K562 (cell line): ENCODE measurements at regions not wholly inside any gene's neighbourhood (a gene's known extent, or its start where the extent isn't known, plus 50 kb on each side); places are given as distances from the start of the nearest gene placed in this dataset.
A peak's percentile ranks its signal among the peaks of the same experiment; 100 is the strongest.

ENCODE experiments used
- ATAC-seq: fragments of 200-7000 bp; cut with Tn5 transposase; 3 replicates; pipeline ENCODE4 v1.9.1; 2020; ENCODE audit warnings: moderate library complexity
- BruUV-seq: library from RNA; stranded (reverse); fragments of 400-500 nt; replicated peaks from 2 replicates; lab custom pipeline; 2021; lab: Mats Ljungman, UMichigan
- CTCF ChIA-PET: fragments of 300-600 bp; formaldehyde crosslinking; extraction: SDS; loops from one replicate; lab custom pipeline; 2021; ENCODE audit warnings: low intra/inter-chr PET ratio; lab: Yijun Ruan, JAX
- POLR2A ChIA-PET: fragments of 300-600, 350-650 bp; sonication (Branson Sonifier 250); formaldehyde crosslinking; extraction: SDS; loops from one replicate; lab custom pipeline; 2021; ENCODE audit warnings: antibody characterized with exemption, inconsistent platforms; lab: Yijun Ruan, JAX
- DNase-seq, 4 experiments: peaks; one replicate each; pipeline versions ENCODE4 v3.0.0 to v3.0.0-alpha.2; 2011 to 2018; ENCODE audit warnings: low spot score in 3 of 4, mixed read lengths in 3 of 4; ENCODE audit errors: extremely low read depth in 1 of 4
- FAIRE-seq: peaks from 2 replicates; lab custom pipeline; 2011; peaks lifted over from hg19 to GRCh38; lab: Jason Lieb, UNC
- H2AFZ ChIP-seq: 2 replicates; pipeline ENCODE4 v1.6.0; 2011; ENCODE audit warnings: low read depth, low read length, control low read depth, inconsistent platforms
- H3K27ac ChIP-seq: fragments of 200-600 bp; 3 replicates; pipeline ENCODE4 v1.8.0; 2011; ENCODE audit warnings: low read depth, mild to moderate bottlenecking, control low read depth, inconsistent platforms, low read length, moderate library complexity, mixed read lengths; ENCODE audit errors: extremely low read depth
- H3K27me3 ChIP-seq, 2 experiments: fragments of 300-600 bp in 1 of 2; 2 replicates in 1 of 2; 3 replicates in 1 of 2; pipeline versions ENCODE4 v1.6.0 to v1.8.0; 2011; ENCODE audit warnings: inconsistent platforms in 2 of 2, low read length in 2 of 2, mild to moderate bottlenecking in 1 of 2, mixed read lengths in 1 of 2, moderate library complexity in 1 of 2; ENCODE audit not compliant: control insufficient read depth in 2 of 2, insufficient read depth in 2 of 2
- H3K36me3 ChIP-seq: fragments of 300-600 bp; 3 replicates; pipeline ENCODE4 v1.8.0; 2011; ENCODE audit warnings: mild to moderate bottlenecking, low read length, inconsistent platforms; ENCODE audit not compliant: control insufficient read depth, insufficient read depth
- H3K4me1 ChIP-seq, 2 experiments: fragments of 200-600 bp in 1 of 2; replicated peaks in 1 of 2; 2 replicates in 1 of 2; 3 replicates in 1 of 2; pipeline versions ENCODE4 v1.5.1 to v1.8.0; 2011; ENCODE audit warnings: inconsistent platforms in 2 of 2, low read length in 2 of 2, mild to moderate bottlenecking in 1 of 2, mixed read lengths in 1 of 2, moderate library complexity in 1 of 2; ENCODE audit not compliant: control insufficient read depth in 2 of 2, insufficient read depth in 2 of 2
- H3K4me2 ChIP-seq: 2 replicates; pipeline ENCODE4 v1.6.1; 2011; ENCODE audit warnings: low read length, control low read depth, inconsistent platforms, mixed read lengths; ENCODE audit not compliant: insufficient read depth
- H3K4me3 ChIP-seq: fragments of 200-600 bp; sonication (generic), shearing (Covaris generic); 2 replicates; pipeline ENCODE4 v1.5.1; 2016; ENCODE audit warnings: control low read depth, inconsistent platforms
- H3K79me2 ChIP-seq: fragments of 200-600 bp; 3 replicates; pipeline ENCODE4 v1.8.0; 2011; ENCODE audit warnings: low read length, inconsistent platforms; ENCODE audit not compliant: control insufficient read depth, insufficient read depth
- H3K9ac ChIP-seq, 2 experiments: 2 replicates each; pipeline versions ENCODE4 v1.6.0 to v1.6.1; 2011; ENCODE audit warnings: low read depth in 2 of 2, low read length in 2 of 2, control low read depth in 1 of 2, inconsistent platforms in 1 of 2, mild to moderate bottlenecking in 1 of 2, mixed read lengths in 1 of 2; ENCODE audit not compliant: insufficient read depth in 1 of 2
- H3K9me1 ChIP-seq: one replicate; pipeline ENCODE4 v1.6.0; 2011; ENCODE audit warnings: inconsistent platforms, mild to moderate bottlenecking, low read length, moderate library complexity; ENCODE audit not compliant: control insufficient read depth, insufficient read depth
- H3K9me3 ChIP-seq: replicated peaks from 2 replicates; pipeline ENCODE4 v1.5.1; 2011; ENCODE audit warnings: low read depth, low read length, inconsistent platforms; ENCODE audit not compliant: control insufficient read depth, insufficient read depth
- H4K20me1 ChIP-seq: replicated peaks from 2 replicates; pipeline ENCODE4 v1.6.1; 2011; ENCODE audit warnings: low read length, inconsistent platforms, mixed read lengths; ENCODE audit not compliant: control insufficient read depth, insufficient read depth
- ETS2 ChIP-seq: IDR thresholded peaks from 2 replicates; pipeline ENCODE4 v1.6.1; 2016; ENCODE audit warnings: borderline replicate concordance, missing genetic modification characterization, mild to moderate bottlenecking, moderate library complexity, missing compliant biosample characterization; ENCODE audit not compliant: poor library complexity, severe bottlenecking
- NFIX ChIP-seq: fragments of 250-450 bp; sonication (Bioruptor Pico); IDR thresholded peaks from 2 replicates; pipeline ENCODE4 v1.4.0; 2020; ENCODE audit warnings: low read depth, mild to moderate bottlenecking, moderate library complexity
- RBM34 ChIP-seq: fragments of 200-400 bp; formaldehyde crosslinking; IDR thresholded peaks from 2 replicates; pipeline ENCODE4 v1.6.1; 2018; ENCODE audit warnings: low read length, borderline replicate concordance; ENCODE audit not compliant: insufficient read depth
- SAP30 ChIP-seq: fragments of 200-600 bp; sonication (generic); IDR thresholded peaks from 2 replicates; pipeline ENCODE4 v1.6.1; 2012; ENCODE audit warnings: borderline replicate concordance, low read depth, mild to moderate bottlenecking, moderate library complexity, low read length, control low read depth, inconsistent platforms; ENCODE audit not compliant: insufficient read depth, poor library complexity, severe bottlenecking
- SETDB1 ChIP-seq: IDR thresholded peaks from one replicate; pipeline ENCODE4 v1.6.1; 2012; ENCODE audit warnings: low read length, control low read depth, inconsistent platforms
- TBP ChIP-seq: optimal IDR thresholded peaks from 2 replicates; pipeline ENCODE3; 2011; ENCODE audit warnings: low read depth, low read length, improper control_type of control experiment
- ZC3H8 ChIP-seq: fragments of 450-650 bp; IDR thresholded peaks from 2 replicates; pipeline ENCODE4 v1.6.1; 2017
- ZNF699 ChIP-seq: fragments of 250-450 bp; sonication (Bioruptor Pico); IDR thresholded peaks from 2 replicates; pipeline ENCODE4 v1.8.0; 2021; ENCODE audit warnings: mild to moderate bottlenecking, moderate library complexity; ENCODE audit not compliant: insufficient replicate concordance
- whole genome bisulfite sequencing: fragments of 100-300 bp; shearing (Covaris generic); methylation state at CpG from one replicate; pipeline ENCODE4 v1.1.6; 2016; ENCODE audit warnings: low coverage, mixed read lengths; ENCODE audit not compliant: insufficient coverage; ENCODE audit errors: missing lambda C conversion rate; 5-methylcytosine and 5-hydroxymethylcytosine counted together
- in situ Hi-C: fragments of 300-500 bp; cut with MboI; formaldehyde crosslinking; loops from 4 replicates; pipeline ENCODE4 v1.15.0; 2018; ENCODE audit warnings: inconsistent platforms, mixed read lengths
- intact Hi-C: fragments of 100-400 bp; cut with micrococcal nuclease; formaldehyde crosslinking; loops from 2 replicates; pipeline ENCODE4 v1.14.2; 2022
- TF ChIP-seq, protein P1 (sequence below): fragments of 250-450 bp; sonication (Bioruptor Pico); IDR thresholded peaks from 2 replicates; pipeline ENCODE4 v1.4.0; 2020
- TF ChIP-seq, protein P2 (sequence below): sonication (generic); formaldehyde crosslinking; IDR thresholded peaks from 2 replicates; pipeline ENCODE4 v1.8.0; 2022; ENCODE audit warnings: missing genetic modification reagents, mild to moderate bottlenecking, moderate library complexity, borderline replicate concordance

DNA sequence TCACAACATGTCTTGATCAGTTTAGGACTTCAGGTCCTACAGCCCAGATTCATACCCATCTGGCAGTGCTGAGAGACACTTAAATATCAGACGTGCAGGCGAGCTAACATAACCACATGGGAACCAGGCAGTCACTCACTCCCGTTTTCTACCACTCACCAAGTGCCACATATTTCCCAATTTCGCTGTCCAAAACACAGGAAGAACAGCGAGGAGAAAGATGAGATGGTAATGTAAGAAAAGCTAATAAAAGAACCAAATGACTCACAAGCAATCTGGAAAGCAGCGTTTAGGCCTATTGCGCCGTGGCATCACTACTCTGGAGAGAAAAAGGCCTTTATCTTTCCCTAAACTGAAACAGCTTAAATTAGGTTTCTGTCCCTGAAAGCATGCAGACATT, 647.8 kb upstream of the SLC39A10 start:
- no peak overlapping the region for H3K9ac ChIP-seq
- ATAC-seq (no peak), DNase-seq (no peak), FAIRE-seq (no peak)
- H2AFZ ChIP-seq = 0 out of 2 replicates have a peak overlapping the region, but pooled peaks have one; percentile 51
- H3K4me3 ChIP-seq = no peak overlapping the region
- H3K27me3 ChIP-seq = no peaks in the 10 kb centered on the region
- in situ Hi-C loops (no loop called here), intact Hi-C loops (no loop called here)
- H3K4me2 ChIP-seq = no peak overlapping the region
- no peak overlapping the region for H3K27ac ChIP-seq
- H3K36me3 ChIP-seq = no peaks in the 10 kb centered on the region
- H3K4me1 ChIP-seq = no peaks in the 10 kb centered on the region
- no peaks in the 10 kb centered on the region for H3K9me1 ChIP-seq
- no peaks in the 10 kb centered on the region for H3K9me3 ChIP-seq
- H3K79me2 ChIP-seq = no peaks in the 10 kb centered on the region
- no TSS peak for BruUV-seq
- H4K20me1 ChIP-seq = no peaks in the 10 kb centered on the region
- no peak for TF ChIP-seq SAP30
- TF ChIP-seq NFIX (CRISPR knock-in tag) = no peak
- ChIA-PET CTCF (no interaction called here), POLR2A (no interaction called here)
- WGBS = 0% methylated on average over 7 of the region's 8 CpGs

DNA sequence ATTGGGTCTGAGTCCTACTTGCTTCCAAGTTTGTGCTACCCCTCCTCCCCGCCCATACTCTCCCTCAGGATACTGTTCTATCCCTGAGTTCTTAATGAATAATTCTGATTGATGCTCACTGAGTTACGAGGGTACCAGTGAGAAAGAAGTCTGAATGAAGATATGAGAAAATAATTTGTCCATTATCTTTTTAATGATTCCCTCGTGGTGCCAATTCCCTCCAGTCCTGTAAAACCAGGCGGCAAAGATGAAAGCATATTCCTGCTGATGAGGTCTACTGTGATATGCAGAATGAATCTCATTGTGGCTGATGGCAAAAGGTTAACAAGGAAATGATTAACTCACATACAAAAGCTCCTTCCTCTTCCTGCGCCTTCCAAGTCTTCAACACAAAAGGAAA, 650.2 kb upstream of the SLC39A10 start:
- intact Hi-C loops = no loop called here
- Histone ChIP-seq H3K4me3 (no peak overlapping the region), H3K4me2 (no peak overlapping the region), H3K27me3 (no peaks in the 10 kb centered on the region), H3K79me2 (no peaks in the 10 kb centered on the region), H3K36me3 (no peaks in the 10 kb centered on the region), H3K9me3 (no peaks in the 10 kb centered on the region), H2AFZ (no peak overlapping the region), H3K9ac (no peak overlapping the region), H3K27ac (no peak overlapping the region), H3K4me1 (no peaks in the 10 kb centered on the region), H4K20me1 (no peaks in the 10 kb centered on the region), H3K9me1 (no peaks in the 10 kb centered on the region)
- no peak for DNase-seq
- no peak for ATAC-seq
- WGBS = 15% methylated on average over 5 of the region's 5 CpGs
- CTCF ChIA-PET = no interaction called here
- POLR2A ChIA-PET = no interaction called here
- BruUV-seq = no TSS peak
- no peak for FAIRE-seq
- in situ Hi-C loops = no loop called here
- TF ChIP-seq ETS2 (tag) (no peak), ZNF699 (CRISPR knock-in tag) (no peak), ZC3H8 (no peak), RBM34 (no peak), SETDB1 (no peak), TBP (no peak)
- TF ChIP-seq, protein P1, sequence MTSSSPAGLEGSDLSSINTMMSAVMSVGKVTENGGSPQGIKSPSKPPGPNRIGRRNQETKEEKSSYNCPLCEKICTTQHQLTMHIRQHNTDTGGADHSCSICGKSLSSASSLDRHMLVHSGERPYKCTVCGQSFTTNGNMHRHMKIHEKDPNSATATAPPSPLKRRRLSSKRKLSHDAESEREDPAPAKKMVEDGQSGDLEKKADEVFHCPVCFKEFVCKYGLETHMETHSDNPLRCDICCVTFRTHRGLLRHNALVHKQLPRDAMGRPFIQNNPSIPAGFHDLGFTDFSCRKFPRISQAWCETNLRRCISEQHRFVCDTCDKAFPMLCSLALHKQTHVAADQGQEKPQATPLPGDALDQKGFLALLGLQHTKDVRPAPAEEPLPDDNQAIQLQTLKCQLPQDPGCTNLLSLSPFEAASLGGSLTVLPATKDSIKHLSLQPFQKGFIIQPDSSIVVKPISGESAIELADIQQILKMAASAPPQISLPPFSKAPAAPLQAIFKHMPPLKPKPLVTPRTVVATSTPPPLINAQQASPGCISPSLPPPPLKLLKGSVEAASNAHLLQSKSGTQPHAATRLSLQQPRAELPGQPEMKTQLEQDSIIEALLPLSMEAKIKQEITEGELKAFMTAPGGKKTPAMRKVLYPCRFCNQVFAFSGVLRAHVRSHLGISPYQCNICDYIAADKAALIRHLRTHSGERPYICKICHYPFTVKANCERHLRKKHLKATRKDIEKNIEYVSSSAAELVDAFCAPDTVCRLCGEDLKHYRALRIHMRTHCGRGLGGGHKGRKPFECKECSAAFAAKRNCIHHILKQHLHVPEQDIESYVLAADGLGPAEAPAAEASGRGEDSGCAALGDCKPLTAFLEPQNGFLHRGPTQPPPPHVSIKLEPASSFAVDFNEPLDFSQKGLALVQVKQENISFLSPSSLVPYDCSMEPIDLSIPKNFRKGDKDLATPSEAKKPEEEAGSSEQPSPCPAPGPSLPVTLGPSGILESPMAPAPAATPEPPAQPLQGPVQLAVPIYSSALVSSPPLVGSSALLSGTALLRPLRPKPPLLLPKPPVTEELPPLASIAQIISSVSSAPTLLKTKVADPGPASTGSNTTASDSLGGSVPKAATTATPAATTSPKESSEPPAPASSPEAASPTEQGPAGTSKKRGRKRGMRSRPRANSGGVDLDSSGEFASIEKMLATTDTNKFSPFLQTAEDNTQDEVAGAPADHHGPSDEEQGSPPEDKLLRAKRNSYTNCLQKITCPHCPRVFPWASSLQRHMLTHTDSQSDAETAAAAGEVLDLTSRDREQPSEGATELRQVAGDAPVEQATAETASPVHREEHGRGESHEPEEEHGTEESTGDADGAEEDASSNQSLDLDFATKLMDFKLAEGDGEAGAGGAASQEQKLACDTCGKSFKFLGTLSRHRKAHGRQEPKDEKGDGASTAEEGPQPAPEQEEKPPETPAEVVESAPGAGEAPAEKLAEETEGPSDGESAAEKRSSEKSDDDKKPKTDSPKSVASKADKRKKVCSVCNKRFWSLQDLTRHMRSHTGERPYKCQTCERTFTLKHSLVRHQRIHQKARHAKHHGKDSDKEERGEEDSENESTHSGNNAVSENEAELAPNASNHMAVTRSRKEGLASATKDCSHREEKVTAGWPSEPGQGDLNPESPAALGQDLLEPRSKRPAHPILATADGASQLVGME = no peak
- TF ChIP-seq, protein P2, sequence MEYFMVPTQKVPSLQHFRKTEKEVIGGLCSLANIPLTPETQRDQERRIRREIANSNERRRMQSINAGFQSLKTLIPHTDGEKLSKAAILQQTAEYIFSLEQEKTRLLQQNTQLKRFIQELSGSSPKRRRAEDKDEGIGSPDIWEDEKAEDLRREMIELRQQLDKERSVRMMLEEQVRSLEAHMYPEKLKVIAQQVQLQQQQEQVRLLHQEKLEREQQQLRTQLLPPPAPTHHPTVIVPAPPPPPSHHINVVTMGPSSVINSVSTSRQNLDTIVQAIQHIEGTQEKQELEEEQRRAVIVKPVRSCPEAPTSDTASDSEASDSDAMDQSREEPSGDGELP (CRISPR knock-in tag) = no peak
